CD4-positive, alpha-beta T cell treated with Interleukin-15 for 1 hour (primary cell): ENCODE measurements at regions not wholly inside any gene's neighbourhood (a gene's known extent, or its start where the extent isn't known, plus 50 kb on each side); places are given as distances from the start of the nearest gene placed in this dataset.

Experiments
- DNase-seq: peaks from one replicate; pipeline ENCODE4 v3.0.0-alpha.2; 2020

- no peak for DNase-seq
Observed at GRCh38 chr4:157444014-157444413, 223.5 kb downstream of the GRIA2 start.

- no peak for DNase-seq
Observed at GRCh38 chr4:157443537-157443936, 223.0 kb downstream of the GRIA2 start.

DNA sequence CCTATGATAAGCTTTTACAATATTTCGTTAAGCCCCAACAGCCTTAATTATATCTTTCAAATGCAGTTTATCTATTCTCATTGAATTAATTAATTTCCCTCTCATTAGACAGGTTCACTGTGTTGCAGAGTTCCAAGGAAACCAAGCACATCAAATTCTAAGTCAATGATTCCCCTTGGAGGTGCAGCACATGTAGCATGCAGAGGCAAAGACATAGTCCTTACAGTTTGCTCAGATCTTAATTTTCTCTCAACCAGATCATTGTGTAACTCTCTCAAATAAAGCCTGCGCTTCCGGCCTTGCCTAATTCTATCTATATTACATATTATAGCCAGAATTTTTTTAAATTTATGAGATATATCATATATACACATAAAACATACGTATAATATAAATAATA lies 205.4 kb downstream of the GRIA2 start:
- DNase-seq, result no peak

GRCh38 chr4:157423526-157424020 lies 203.0 kb downstream of the GRIA2 start:
- no peak for DNase-seq

DNA sequence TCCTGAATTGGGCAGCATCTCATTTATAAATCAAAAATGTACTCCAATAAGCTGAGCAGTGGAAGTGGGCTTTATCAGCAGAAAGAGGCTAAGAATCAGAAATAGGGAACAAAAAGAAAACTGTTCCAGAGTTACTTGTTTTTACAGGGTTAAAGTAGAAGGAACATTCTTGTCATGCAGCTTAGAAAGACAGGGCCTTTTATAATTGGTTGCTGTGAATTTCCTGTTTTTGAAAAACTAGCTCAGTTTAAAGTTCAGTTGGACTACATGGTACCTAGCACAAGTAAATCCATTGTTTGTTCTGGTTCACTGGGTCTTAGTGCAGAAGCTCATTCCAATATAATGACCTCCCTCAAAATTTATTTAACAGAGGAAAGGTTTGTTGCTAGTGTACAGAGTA lies 200.8 kb downstream of the GRIA2 start:
- no peak for DNase-seq
